GM23338 (cell line): ENCODE measurements at regions not wholly inside any gene's neighbourhood (a gene's known extent, or its start where the extent isn't known, plus 50 kb on each side); places are given as distances from the start of the nearest gene placed in this dataset.

Experiments
- CREB1 ChIP-seq: fragments of 250-450 bp; sonication (Bioruptor Pico); IDR thresholded peaks from 2 replicates; pipeline ENCODE4 v1.5.0; 2020; ENCODE audit warnings: low read depth, mild to moderate bottlenecking, moderate library complexity
- EZH2 ChIP-seq: fragments of 200-600 bp; sonication (generic); IDR thresholded peaks from one replicate; pipeline ENCODE4 v1.8.0; 2017; ENCODE audit warnings: antibody characterized with exemption, mild to moderate bottlenecking, low read depth; ENCODE audit not compliant: unreplicated experiment
- EZH2phosphoT487 ChIP-seq: fragments of 200-600 bp; sonication (generic); IDR thresholded peaks from one replicate; pipeline ENCODE4 v1.8.1; 2018; ENCODE audit warnings: antibody characterized with exemption; ENCODE audit not compliant: unreplicated experiment
- JUNB ChIP-seq: IDR thresholded peaks from one replicate; pipeline ENCODE4 v1.6.1; 2016; ENCODE audit warnings: antibody characterized with exemption; ENCODE audit not compliant: unreplicated experiment
- NANOG ChIP-seq: IDR thresholded peaks from 2 replicates; pipeline ENCODE4 v1.6.1; 2016; ENCODE audit warnings: antibody characterized with exemption, borderline replicate concordance
- POLR2AphosphoS5 ChIP-seq: IDR thresholded peaks from 2 replicates; pipeline ENCODE4 v1.6.1; 2016; ENCODE audit warnings: antibody characterized with exemption, low read depth
- STAT1 ChIP-seq: IDR thresholded peaks from one replicate; pipeline ENCODE4 v1.6.1; 2016; ENCODE audit warnings: antibody characterized with exemption; ENCODE audit not compliant: unreplicated experiment
- ZNF114 ChIP-seq: fragments of 250-450 bp; sonication (Bioruptor Pico); IDR thresholded peaks from 2 replicates; pipeline ENCODE4 v1.5.0; 2020; ENCODE audit warnings: mild to moderate bottlenecking, moderate library complexity
- ZNF331 ChIP-seq: fragments of 250-450 bp; sonication (Bioruptor Pico); IDR thresholded peaks from 2 replicates; pipeline ENCODE4 v1.5.0; 2020; ENCODE audit warnings: low read depth, mild to moderate bottlenecking, moderate library complexity
- TF ChIP-seq, protein P1 (sequence below), 2 experiments: fragments of 200-600 bp in 1 of 2; sonication (generic) in 1 of 2; conservative IDR thresholded peaks; 2 replicates each; pipeline versions ENCODE4 v1.5.1 to v1.6.1; 2016 to 2017; ENCODE audit warnings: antibody characterized with exemption in 2 of 2, low read depth in 2 of 2, mild to moderate bottlenecking in 2 of 2, moderate library complexity in 1 of 2
- TF ChIP-seq, protein P2 (sequence below): IDR thresholded peaks from one replicate; pipeline ENCODE4 v1.6.1; 2018; ENCODE audit warnings: antibody characterized with exemption; ENCODE audit not compliant: unreplicated experiment
- TF ChIP-seq, protein P3 (sequence below): IDR thresholded peaks from 2 replicates; pipeline ENCODE4 v1.6.1; 2016; ENCODE audit warnings: antibody characterized with exemption
- TF ChIP-seq, protein P4 (sequence below): fragments of 250-450 bp; sonication (Bioruptor Pico); IDR thresholded peaks from 2 replicates; pipeline ENCODE4 v1.5.0; 2020; ENCODE audit warnings: mild to moderate bottlenecking, moderate library complexity

DNA sequence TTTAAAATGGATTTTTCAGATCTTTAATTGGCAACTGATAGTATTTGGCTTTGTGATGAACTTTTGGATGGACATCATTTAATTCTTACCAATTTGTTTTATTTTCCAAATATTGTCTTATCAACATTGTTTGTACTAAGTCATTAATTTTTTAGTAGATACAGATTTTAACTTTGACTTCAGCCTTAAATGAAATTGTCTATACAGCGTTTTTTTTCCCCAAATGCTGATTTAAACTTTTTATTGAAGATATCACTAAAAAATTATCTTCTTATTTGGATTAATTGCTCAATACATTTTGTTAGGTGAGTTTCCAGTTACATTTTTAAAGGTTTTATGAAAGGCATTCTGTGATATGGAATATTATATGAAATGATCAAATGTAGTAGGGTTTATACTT is 123.6 kb upstream of the MMS22L start:
- TF ChIP-seq EZH2 (no peak), CREB1 (CRISPR knock-in tag) (no peak), POLR2AphosphoS5 (no peak), EZH2phosphoT487 (no peak), JUNB (no peak), STAT1 (no peak), ZNF331 (CRISPR knock-in tag) (no peak), ZNF114 (CRISPR knock-in tag) (no peak), NANOG (no peak)
- TF ChIP-seq, protein P1, sequence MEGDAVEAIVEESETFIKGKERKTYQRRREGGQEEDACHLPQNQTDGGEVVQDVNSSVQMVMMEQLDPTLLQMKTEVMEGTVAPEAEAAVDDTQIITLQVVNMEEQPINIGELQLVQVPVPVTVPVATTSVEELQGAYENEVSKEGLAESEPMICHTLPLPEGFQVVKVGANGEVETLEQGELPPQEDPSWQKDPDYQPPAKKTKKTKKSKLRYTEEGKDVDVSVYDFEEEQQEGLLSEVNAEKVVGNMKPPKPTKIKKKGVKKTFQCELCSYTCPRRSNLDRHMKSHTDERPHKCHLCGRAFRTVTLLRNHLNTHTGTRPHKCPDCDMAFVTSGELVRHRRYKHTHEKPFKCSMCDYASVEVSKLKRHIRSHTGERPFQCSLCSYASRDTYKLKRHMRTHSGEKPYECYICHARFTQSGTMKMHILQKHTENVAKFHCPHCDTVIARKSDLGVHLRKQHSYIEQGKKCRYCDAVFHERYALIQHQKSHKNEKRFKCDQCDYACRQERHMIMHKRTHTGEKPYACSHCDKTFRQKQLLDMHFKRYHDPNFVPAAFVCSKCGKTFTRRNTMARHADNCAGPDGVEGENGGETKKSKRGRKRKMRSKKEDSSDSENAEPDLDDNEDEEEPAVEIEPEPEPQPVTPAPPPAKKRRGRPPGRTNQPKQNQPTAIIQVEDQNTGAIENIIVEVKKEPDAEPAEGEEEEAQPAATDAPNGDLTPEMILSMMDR (conservative IDR thresholded peaks at IDR 0.05; ENCODE audit: low read depth in 2 of 2) = no peak
- TF ChIP-seq, protein P2, sequence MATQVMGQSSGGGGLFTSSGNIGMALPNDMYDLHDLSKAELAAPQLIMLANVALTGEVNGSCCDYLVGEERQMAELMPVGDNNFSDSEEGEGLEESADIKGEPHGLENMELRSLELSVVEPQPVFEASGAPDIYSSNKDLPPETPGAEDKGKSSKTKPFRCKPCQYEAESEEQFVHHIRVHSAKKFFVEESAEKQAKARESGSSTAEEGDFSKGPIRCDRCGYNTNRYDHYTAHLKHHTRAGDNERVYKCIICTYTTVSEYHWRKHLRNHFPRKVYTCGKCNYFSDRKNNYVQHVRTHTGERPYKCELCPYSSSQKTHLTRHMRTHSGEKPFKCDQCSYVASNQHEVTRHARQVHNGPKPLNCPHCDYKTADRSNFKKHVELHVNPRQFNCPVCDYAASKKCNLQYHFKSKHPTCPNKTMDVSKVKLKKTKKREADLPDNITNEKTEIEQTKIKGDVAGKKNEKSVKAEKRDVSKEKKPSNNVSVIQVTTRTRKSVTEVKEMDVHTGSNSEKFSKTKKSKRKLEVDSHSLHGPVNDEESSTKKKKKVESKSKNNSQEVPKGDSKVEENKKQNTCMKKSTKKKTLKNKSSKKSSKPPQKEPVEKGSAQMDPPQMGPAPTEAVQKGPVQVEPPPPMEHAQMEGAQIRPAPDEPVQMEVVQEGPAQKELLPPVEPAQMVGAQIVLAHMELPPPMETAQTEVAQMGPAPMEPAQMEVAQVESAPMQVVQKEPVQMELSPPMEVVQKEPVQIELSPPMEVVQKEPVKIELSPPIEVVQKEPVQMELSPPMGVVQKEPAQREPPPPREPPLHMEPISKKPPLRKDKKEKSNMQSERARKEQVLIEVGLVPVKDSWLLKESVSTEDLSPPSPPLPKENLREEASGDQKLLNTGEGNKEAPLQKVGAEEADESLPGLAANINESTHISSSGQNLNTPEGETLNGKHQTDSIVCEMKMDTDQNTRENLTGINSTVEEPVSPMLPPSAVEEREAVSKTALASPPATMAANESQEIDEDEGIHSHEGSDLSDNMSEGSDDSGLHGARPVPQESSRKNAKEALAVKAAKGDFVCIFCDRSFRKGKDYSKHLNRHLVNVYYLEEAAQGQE = no peak
- TF ChIP-seq, protein P3, sequence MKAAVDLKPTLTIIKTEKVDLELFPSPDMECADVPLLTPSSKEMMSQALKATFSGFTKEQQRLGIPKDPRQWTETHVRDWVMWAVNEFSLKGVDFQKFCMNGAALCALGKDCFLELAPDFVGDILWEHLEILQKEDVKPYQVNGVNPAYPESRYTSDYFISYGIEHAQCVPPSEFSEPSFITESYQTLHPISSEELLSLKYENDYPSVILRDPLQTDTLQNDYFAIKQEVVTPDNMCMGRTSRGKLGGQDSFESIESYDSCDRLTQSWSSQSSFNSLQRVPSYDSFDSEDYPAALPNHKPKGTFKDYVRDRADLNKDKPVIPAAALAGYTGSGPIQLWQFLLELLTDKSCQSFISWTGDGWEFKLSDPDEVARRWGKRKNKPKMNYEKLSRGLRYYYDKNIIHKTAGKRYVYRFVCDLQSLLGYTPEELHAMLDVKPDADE = no peak
- TF ChIP-seq, protein P4, sequence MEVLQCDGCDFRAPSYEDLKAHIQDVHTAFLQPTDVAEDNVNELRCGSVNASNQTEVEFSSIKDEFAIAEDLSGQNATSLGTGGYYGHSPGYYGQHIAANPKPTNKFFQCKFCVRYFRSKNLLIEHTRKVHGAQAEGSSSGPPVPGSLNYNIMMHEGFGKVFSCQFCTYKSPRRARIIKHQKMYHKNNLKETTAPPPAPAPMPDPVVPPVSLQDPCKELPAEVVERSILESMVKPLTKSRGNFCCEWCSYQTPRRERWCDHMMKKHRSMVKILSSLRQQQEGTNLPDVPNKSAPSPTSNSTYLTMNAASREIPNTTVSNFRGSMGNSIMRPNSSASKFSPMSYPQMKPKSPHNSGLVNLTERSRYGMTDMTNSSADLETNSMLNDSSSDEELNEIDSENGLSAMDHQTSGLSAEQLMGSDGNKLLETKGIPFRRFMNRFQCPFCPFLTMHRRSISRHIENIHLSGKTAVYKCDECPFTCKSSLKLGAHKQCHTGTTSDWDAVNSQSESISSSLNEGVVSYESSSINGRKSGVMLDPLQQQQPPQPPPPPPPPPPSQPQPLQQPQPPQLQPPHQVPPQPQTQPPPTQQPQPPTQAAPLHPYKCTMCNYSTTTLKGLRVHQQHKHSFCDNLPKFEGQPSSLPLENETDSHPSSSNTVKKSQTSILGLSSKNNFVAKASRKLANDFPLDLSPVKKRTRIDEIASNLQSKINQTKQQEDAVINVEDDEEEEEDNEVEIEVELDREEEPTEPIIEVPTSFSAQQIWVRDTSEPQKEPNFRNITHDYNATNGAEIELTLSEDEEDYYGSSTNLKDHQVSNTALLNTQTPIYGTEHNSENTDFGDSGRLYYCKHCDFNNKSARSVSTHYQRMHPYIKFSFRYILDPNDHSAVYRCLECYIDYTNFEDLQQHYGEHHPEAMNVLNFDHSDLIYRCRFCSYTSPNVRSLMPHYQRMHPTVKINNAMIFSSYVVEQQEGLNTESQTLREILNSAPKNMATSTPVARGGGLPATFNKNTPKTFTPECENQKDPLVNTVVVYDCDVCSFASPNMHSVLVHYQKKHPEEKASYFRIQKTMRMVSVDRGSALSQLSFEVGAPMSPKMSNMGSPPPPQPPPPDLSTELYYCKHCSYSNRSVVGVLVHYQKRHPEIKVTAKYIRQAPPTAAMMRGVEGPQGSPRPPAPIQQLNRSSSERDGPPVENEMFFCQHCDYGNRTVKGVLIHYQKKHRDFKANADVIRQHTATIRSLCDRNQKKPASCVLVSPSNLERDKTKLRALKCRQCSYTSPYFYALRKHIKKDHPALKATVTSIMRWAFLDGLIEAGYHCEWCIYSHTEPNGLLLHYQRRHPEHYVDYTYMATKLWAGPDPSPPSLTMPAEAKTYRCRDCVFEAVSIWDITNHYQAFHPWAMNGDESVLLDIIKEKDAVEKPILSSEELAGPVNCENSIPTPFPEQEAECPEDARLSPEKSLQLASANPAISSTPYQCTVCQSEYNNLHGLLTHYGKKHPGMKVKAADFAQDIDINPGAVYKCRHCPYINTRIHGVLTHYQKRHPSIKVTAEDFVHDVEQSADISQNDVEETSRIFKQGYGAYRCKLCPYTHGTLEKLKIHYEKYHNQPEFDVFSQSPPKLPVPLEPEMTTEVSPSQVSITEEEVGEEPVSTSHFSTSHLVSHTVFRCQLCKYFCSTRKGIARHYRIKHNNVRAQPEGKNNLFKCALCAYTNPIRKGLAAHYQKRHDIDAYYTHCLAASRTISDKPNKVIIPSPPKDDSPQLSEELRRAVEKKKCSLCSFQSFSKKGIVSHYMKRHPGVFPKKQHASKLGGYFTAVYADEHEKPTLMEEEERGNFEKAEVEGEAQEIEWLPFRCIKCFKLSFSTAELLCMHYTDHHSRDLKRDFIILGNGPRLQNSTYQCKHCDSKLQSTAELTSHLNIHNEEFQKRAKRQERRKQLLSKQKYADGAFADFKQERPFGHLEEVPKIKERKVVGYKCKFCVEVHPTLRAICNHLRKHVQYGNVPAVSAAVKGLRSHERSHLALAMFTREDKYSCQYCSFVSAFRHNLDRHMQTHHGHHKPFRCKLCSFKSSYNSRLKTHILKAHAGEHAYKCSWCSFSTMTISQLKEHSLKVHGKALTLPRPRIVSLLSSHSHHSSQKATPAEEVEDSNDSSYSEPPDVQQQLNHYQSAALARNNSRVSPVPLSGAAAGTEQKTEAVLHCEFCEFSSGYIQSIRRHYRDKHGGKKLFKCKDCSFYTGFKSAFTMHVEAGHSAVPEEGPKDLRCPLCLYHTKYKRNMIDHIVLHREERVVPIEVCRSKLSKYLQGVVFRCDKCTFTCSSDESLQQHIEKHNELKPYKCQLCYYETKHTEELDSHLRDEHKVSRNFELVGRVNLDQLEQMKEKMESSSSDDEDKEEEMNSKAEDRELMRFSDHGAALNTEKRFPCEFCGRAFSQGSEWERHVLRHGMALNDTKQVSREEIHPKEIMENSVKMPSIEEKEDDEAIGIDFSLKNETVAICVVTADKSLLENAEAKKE = no peak
